K562 (cell line): ENCODE measurements at regions not wholly inside any gene's neighbourhood (a gene's known extent, or its start where the extent isn't known, plus 50 kb on each side); places are given as distances from the start of the nearest gene placed in this dataset.

Experiments used
- ATAC-seq: fragments of 200-7000 bp; cut with Tn5 transposase; 3 replicates; pipeline ENCODE4 v1.9.1; 2020; ENCODE audit warnings: moderate library complexity
- BruUV-seq: library from RNA; stranded (reverse); fragments of 400-500 nt; replicated peaks from 2 replicates; lab custom pipeline; 2021; lab: Mats Ljungman, UMichigan
- CTCF ChIA-PET: fragments of 300-600 bp; formaldehyde crosslinking; extraction: SDS; loops from one replicate; lab custom pipeline; 2021; ENCODE audit warnings: low intra/inter-chr PET ratio; lab: Yijun Ruan, JAX
- POLR2A ChIA-PET: fragments of 300-600, 350-650 bp; sonication (Branson Sonifier 250); formaldehyde crosslinking; extraction: SDS; loops from one replicate; lab custom pipeline; 2021; ENCODE audit warnings: antibody characterized with exemption, inconsistent platforms; lab: Yijun Ruan, JAX
- DNase-seq, 4 experiments: peaks; one replicate each; pipeline versions ENCODE4 v3.0.0 to v3.0.0-alpha.2; 2011 to 2018; ENCODE audit warnings: low spot score in 3 of 4, mixed read lengths in 3 of 4; ENCODE audit errors: extremely low read depth in 1 of 4
- FAIRE-seq: peaks from 2 replicates; lab custom pipeline; 2011; peaks lifted over from hg19 to GRCh38; lab: Jason Lieb, UNC
- H2AFZ ChIP-seq: 2 replicates; pipeline ENCODE4 v1.6.0; 2011; ENCODE audit warnings: low read depth, low read length, control low read depth, inconsistent platforms
- H3K27ac ChIP-seq: fragments of 200-600 bp; 3 replicates; pipeline ENCODE4 v1.8.0; 2011; ENCODE audit warnings: low read depth, mild to moderate bottlenecking, control low read depth, inconsistent platforms, low read length, moderate library complexity, mixed read lengths; ENCODE audit errors: extremely low read depth
- H3K27me3 ChIP-seq, 2 experiments: fragments of 300-600 bp in 1 of 2; 2 replicates in 1 of 2; 3 replicates in 1 of 2; pipeline versions ENCODE4 v1.6.0 to v1.8.0; 2011; ENCODE audit warnings: inconsistent platforms in 2 of 2, low read length in 2 of 2, mild to moderate bottlenecking in 1 of 2, mixed read lengths in 1 of 2, moderate library complexity in 1 of 2; ENCODE audit not compliant: control insufficient read depth in 2 of 2, insufficient read depth in 2 of 2
- H3K36me3 ChIP-seq: fragments of 300-600 bp; 3 replicates; pipeline ENCODE4 v1.8.0; 2011; ENCODE audit warnings: mild to moderate bottlenecking, low read length, inconsistent platforms; ENCODE audit not compliant: control insufficient read depth, insufficient read depth
- H3K4me1 ChIP-seq, 2 experiments: fragments of 200-600 bp in 1 of 2; replicated peaks in 1 of 2; 2 replicates in 1 of 2; 3 replicates in 1 of 2; pipeline versions ENCODE4 v1.5.1 to v1.8.0; 2011; ENCODE audit warnings: inconsistent platforms in 2 of 2, low read length in 2 of 2, mild to moderate bottlenecking in 1 of 2, mixed read lengths in 1 of 2, moderate library complexity in 1 of 2; ENCODE audit not compliant: control insufficient read depth in 2 of 2, insufficient read depth in 2 of 2
- H3K4me2 ChIP-seq: 2 replicates; pipeline ENCODE4 v1.6.1; 2011; ENCODE audit warnings: low read length, control low read depth, inconsistent platforms, mixed read lengths; ENCODE audit not compliant: insufficient read depth
- H3K4me3 ChIP-seq: fragments of 200-600 bp; sonication (generic), shearing (Covaris generic); 2 replicates; pipeline ENCODE4 v1.5.1; 2016; ENCODE audit warnings: control low read depth, inconsistent platforms
- H3K79me2 ChIP-seq: fragments of 200-600 bp; 3 replicates; pipeline ENCODE4 v1.8.0; 2011; ENCODE audit warnings: low read length, inconsistent platforms; ENCODE audit not compliant: control insufficient read depth, insufficient read depth
- H3K9ac ChIP-seq, 2 experiments: 2 replicates each; pipeline versions ENCODE4 v1.6.0 to v1.6.1; 2011; ENCODE audit warnings: low read depth in 2 of 2, low read length in 2 of 2, control low read depth in 1 of 2, inconsistent platforms in 1 of 2, mild to moderate bottlenecking in 1 of 2, mixed read lengths in 1 of 2; ENCODE audit not compliant: insufficient read depth in 1 of 2
- H3K9me1 ChIP-seq: one replicate; pipeline ENCODE4 v1.6.0; 2011; ENCODE audit warnings: inconsistent platforms, mild to moderate bottlenecking, low read length, moderate library complexity; ENCODE audit not compliant: control insufficient read depth, insufficient read depth
- H3K9me3 ChIP-seq: replicated peaks from 2 replicates; pipeline ENCODE4 v1.5.1; 2011; ENCODE audit warnings: low read depth, low read length, inconsistent platforms; ENCODE audit not compliant: control insufficient read depth, insufficient read depth
- H4K20me1 ChIP-seq: replicated peaks from 2 replicates; pipeline ENCODE4 v1.6.1; 2011; ENCODE audit warnings: low read length, inconsistent platforms, mixed read lengths; ENCODE audit not compliant: control insufficient read depth, insufficient read depth
- ADNP ChIP-seq: fragments of 200-800 bp; sonication (Bioruptor generic); IDR thresholded peaks from 2 replicates; pipeline ENCODE4 v1.6.1; 2016; ENCODE audit warnings: missing genetic modification characterization, missing compliant biosample characterization
- CBFB ChIP-seq: sonication (generic); formaldehyde crosslinking; IDR thresholded peaks from 2 replicates; pipeline ENCODE4 v1.4.0; 2020; ENCODE audit warnings: mild to moderate bottlenecking, missing genetic modification reagents
- DMBX1 ChIP-seq: fragments of 250-450 bp; sonication (Bioruptor Pico); IDR thresholded peaks from 2 replicates; pipeline ENCODE4 v1.8.0; 2022; ENCODE audit warnings: inconsistent platforms, mild to moderate bottlenecking, moderate library complexity, borderline replicate concordance
- HIVEP1 ChIP-seq: fragments of 250-450 bp; sonication (Bioruptor Pico); IDR thresholded peaks from 2 replicates; pipeline ENCODE4 v1.4.0; 2020; ENCODE audit warnings: mild to moderate bottlenecking
- MCM2 ChIP-seq: fragments of 450-650 bp; IDR thresholded peaks from 2 replicates; pipeline ENCODE4 v1.6.1; 2017; ENCODE audit warnings: low read depth, mild to moderate bottlenecking
- MTA1 ChIP-seq: fragments of 450-650 bp; IDR thresholded peaks from 2 replicates; pipeline ENCODE4 v1.6.1; 2017; ENCODE audit warnings: borderline replicate concordance
- SMARCA5 ChIP-seq: fragments of 450-650 bp; IDR thresholded peaks from 2 replicates; pipeline ENCODE4 v1.6.1; 2016
- TAF7 ChIP-seq: fragments of 450-650 bp; IDR thresholded peaks from 2 replicates; pipeline ENCODE4 v1.6.1; 2016; ENCODE audit warnings: missing genetic modification characterization, missing compliant biosample characterization
- TEAD1 ChIP-seq, 2 experiments: fragments of 450-650 bp in 1 of 2; sonication (generic) in 1 of 2; formaldehyde crosslinking; IDR thresholded peaks; 2 replicates each; pipeline versions ENCODE4 v1.4.0 to v1.8.0; 2020 to 2022; ENCODE audit warnings: mild to moderate bottlenecking in 2 of 2, missing genetic modification reagents in 1 of 2
- TEAD4 ChIP-seq, 2 experiments: sonication (generic) in 1 of 2; formaldehyde crosslinking in 1 of 2; IDR thresholded peaks; 2 replicates each; pipeline versions ENCODE4 v1.6.1 to v1.8.0; 2012 to 2022; ENCODE audit warnings: borderline replicate concordance in 1 of 2, inconsistent platforms in 1 of 2, low read length in 1 of 2, mild to moderate bottlenecking in 1 of 2, missing genetic modification reagents in 1 of 2
- ZNF695 ChIP-seq: fragments of 450-650 bp; formaldehyde crosslinking; IDR thresholded peaks from 2 replicates; pipeline ENCODE4 v1.4.0; 2020; ENCODE audit warnings: mild to moderate bottlenecking, moderate library complexity
- WGBS: fragments of 100-300 bp; shearing (Covaris generic); methylation state at CpG from one replicate; pipeline ENCODE4 v1.1.6; 2016; ENCODE audit warnings: low coverage, mixed read lengths; ENCODE audit not compliant: insufficient coverage; ENCODE audit errors: missing lambda C conversion rate; 5-methylcytosine and 5-hydroxymethylcytosine counted together
- in situ Hi-C: fragments of 300-500 bp; cut with MboI; formaldehyde crosslinking; loops from 4 replicates; pipeline ENCODE4 v1.15.0; 2018; ENCODE audit warnings: inconsistent platforms, mixed read lengths
- intact Hi-C: fragments of 100-400 bp; cut with micrococcal nuclease; formaldehyde crosslinking; loops from 2 replicates; pipeline ENCODE4 v1.14.2; 2022
- TF ChIP-seq, protein P1 (sequence below), 2 experiments: fragments of 450-650 bp; IDR thresholded peaks; 2 replicates each; pipeline ENCODE4 v1.6.1; 2018; ENCODE audit warnings: mild to moderate bottlenecking in 2 of 2, low read depth in 1 of 2; ENCODE audit not compliant: partially characterized antibody in 2 of 2

DNA sequence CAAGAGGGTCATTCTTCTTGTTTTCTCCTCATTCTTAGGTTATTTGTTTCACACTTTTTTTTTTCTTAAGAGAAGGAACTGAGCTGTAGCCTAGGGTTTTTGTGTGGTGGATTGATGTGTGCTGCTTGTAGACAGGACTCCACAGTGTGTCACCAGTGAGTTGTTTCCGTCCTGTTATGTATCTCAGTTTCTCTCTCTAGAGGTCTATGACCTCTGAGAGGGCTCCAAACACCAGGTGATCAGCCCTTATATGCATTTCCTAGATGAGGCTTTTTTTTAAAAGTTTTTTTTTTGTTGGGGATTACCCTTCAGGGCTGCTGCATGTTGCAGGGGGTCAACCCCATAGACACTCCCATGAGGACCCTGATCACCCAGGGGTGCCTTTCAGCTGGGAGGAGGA lies 124.2 kb upstream of the MAST4 start (continued):
- TF ChIP-seq, protein P1, sequence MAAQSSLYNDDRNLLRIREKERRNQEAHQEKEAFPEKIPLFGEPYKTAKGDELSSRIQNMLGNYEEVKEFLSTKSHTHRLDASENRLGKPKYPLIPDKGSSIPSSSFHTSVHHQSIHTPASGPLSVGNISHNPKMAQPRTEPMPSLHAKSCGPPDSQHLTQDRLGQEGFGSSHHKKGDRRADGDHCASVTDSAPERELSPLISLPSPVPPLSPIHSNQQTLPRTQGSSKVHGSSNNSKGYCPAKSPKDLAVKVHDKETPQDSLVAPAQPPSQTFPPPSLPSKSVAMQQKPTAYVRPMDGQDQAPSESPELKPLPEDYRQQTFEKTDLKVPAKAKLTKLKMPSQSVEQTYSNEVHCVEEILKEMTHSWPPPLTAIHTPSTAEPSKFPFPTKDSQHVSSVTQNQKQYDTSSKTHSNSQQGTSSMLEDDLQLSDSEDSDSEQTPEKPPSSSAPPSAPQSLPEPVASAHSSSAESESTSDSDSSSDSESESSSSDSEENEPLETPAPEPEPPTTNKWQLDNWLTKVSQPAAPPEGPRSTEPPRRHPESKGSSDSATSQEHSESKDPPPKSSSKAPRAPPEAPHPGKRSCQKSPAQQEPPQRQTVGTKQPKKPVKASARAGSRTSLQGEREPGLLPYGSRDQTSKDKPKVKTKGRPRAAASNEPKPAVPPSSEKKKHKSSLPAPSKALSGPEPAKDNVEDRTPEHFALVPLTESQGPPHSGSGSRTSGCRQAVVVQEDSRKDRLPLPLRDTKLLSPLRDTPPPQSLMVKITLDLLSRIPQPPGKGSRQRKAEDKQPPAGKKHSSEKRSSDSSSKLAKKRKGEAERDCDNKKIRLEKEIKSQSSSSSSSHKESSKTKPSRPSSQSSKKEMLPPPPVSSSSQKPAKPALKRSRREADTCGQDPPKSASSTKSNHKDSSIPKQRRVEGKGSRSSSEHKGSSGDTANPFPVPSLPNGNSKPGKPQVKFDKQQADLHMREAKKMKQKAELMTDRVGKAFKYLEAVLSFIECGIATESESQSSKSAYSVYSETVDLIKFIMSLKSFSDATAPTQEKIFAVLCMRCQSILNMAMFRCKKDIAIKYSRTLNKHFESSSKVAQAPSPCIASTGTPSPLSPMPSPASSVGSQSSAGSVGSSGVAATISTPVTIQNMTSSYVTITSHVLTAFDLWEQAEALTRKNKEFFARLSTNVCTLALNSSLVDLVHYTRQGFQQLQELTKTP (IDR thresholded peaks at IDR 0.05; ENCODE audit: low read depth in 1 of 2, partially characterized antibody in 2 of 2) = no peak
- no peak for TF ChIP-seq MCM2

DNA sequence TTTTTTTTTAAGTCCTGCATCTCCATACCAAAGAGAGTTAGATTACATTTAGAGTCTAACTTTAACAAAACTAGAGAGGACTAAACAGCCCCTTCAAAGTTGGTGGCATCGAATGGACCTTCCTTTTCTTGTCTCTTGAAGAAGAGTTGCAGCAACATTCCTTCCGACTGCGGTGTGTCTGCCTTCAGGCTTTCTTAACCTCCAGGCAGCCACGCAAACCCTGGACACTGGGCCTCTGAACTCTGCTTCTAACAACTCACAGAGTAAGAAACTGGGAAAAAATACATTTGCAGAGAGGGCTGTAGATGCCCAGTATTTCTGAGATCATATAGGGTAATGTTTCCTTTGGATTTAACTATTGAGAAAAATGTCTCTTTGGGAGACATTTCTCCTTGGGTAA lies 120.5 kb upstream of the MAST4 start:
- FAIRE-seq (no peak), DNase-seq (no peak), ATAC-seq (no peak)
- H2AFZ ChIP-seq = no peak overlapping the region
- intact Hi-C loops = no loop called here
- ChIA-PET CTCF (no interaction called here), POLR2A (no interaction called here)
- H3K9me3 ChIP-seq = no peaks in the 10 kb centered on the region
- no peak overlapping the region for H3K4me3 ChIP-seq
- H3K4me1 ChIP-seq = no peaks in the 10 kb centered on the region
- H3K79me2 ChIP-seq = no peaks in the 10 kb centered on the region
- no peaks in the 10 kb centered on the region for H3K27me3 ChIP-seq
- TF ChIP-seq CBFB (CRISPR knock-in tag) (no peak), MTA1 (no peak), TAF7 (tag) (no peak), HIVEP1 (CRISPR knock-in tag) (no peak), TEAD4 (IDR thresholded peaks at IDR 0.05; ENCODE audit: low read length) (no peak), TEAD4 (CRISPR knock-in tag; IDR thresholded peaks at IDR 0.05; ENCODE audit: borderline replicate concordance) (no peak), DMBX1 (CRISPR knock-in tag) (no peak), SMARCA5 (no peak), TEAD1 (CRISPR knock-in tag; IDR thresholded peaks at IDR 0.05) (no peak), ZNF695 (CRISPR knock-in tag) (no peak), ADNP (no peak)
- H3K9me1 ChIP-seq = no peaks in the 10 kb centered on the region
- BruUV-seq = no TSS peak
- no peak overlapping the region for H3K4me2 ChIP-seq
- in situ Hi-C loops = no loop called here
- H3K9ac ChIP-seq = no peak overlapping the region
- H4K20me1 ChIP-seq = no peaks in the 10 kb centered on the region
- no peaks in the 10 kb centered on the region for H3K36me3 ChIP-seq
- H3K27ac ChIP-seq = no peak overlapping the region
- WGBS = 4% methylated on average over 4 of the region's 4 CpGs
